Activated CD4-positive, alpha-beta T cell treated with anti-CD3 and anti-CD28 coated beads, Interleukin-2, amount 50 U/mL, for 24 hours (primary cell): ENCODE measurements at regions not wholly inside any gene's neighbourhood (a gene's known extent, or its start where the extent isn't known, plus 50 kb on each side); places are given as distances from the start of the nearest gene placed in this dataset.

Experiments
- DNase-seq, 2 donors: peaks; one replicate each; pipeline ENCODE4 v3.0.0-alpha.2; 2020; ENCODE audit warnings: low read depth in 1 of 2, low spot score in 1 of 2

GRCh38 chr7:32428546-32428945, 61.6 kb downstream of the LSM5 start:
- no peak for DNase-seq

GRCh38 chr7:32427769-32428291, 62.4 kb downstream of the LSM5 start:
- DNase-seq, result peak; percentile 29 to 39

- DNase-seq, result no peak
These were observed 73.3 kb downstream of the LSM5 start for GRCh38 chr7:32416846-32417245.

- DNase-seq, result no peak
These were observed 74.2 kb downstream of the LSM5 start for GRCh38 chr7:32415936-32416335.

GRCh38 chr7:32415519-32415918, 74.7 kb downstream of the LSM5 start:
- no peak for DNase-seq

GRCh38 chr7:32412471-32412870, 77.7 kb downstream of the LSM5 start:
- no peak for DNase-seq

GRCh38 chr7:32410545-32410944, 79.6 kb downstream of the LSM5 start:
- DNase-seq, result no peak

- DNase-seq, result no peak
These were observed 83.8 kb downstream of the LSM5 start for GRCh38 chr7:32406386-32406785.

- no peak for DNase-seq
These were observed 86.5 kb downstream of the LSM5 start for GRCh38 chr7:32403463-32404229.

- no peak for DNase-seq
These were observed 89.5 kb downstream of the LSM5 start for GRCh38 chr7:32400676-32401075.

- no peak for DNase-seq
These were observed 90.9 kb downstream of the LSM5 start for GRCh38 chr7:32399311-32399710.

GRCh38 chr7:32395168-32395567, 95.0 kb downstream of the LSM5 start:
- no peak for DNase-seq

GRCh38 chr7:32393861-32394260, 96.3 kb downstream of the LSM5 start:
- DNase-seq, result no peak

- DNase-seq, result no peak
These were observed 100.0 kb downstream of the LSM5 start for GRCh38 chr7:32390210-32390609.

- no peak for DNase-seq
These were observed 104.7 kb downstream of the LSM5 start for GRCh38 chr7:32385316-32385956.

- no peak for DNase-seq
These were observed 109.1 kb downstream of the LSM5 start for GRCh38 chr7:32381024-32381601.

- DNase-seq, result no peak
These were observed 110.6 kb downstream of the LSM5 start for GRCh38 chr7:32379510-32380112.

GRCh38 chr7:32378988-32379387, 111.2 kb downstream of the LSM5 start:
- no peak for DNase-seq

- no peak for DNase-seq
These were observed 125.6 kb downstream of the LSM5 start for GRCh38 chr7:32364581-32364980.

GRCh38 chr7:32360127-32360526, 130.1 kb downstream of the LSM5 start:
- DNase-seq, result no peak

GRCh38 chr7:32357535-32358277, 132.5 kb downstream of the LSM5 start:
- DNase-seq, result no peak
